ACHN (cell line): ENCODE measurements at regions not wholly inside any gene's neighbourhood (a gene's known extent, or its start where the extent isn't known, plus 50 kb on each side); places are given as distances from the start of the nearest gene placed in this dataset.
"Not testable (repeated sequence)": the region's sequence is repeated elsewhere in the genome, so short reads cannot be mapped to it uniquely, and the experiment has no call there.

Source experiments
- DNase-seq: peaks from one replicate; pipeline ENCODE4 v3.0.0-alpha.2; 2015
- in situ Hi-C: cut with HindIII; loops from 2 replicates; pipeline ENCODE4 v1.10.0; 2017; ENCODE audit warnings: low sequenced_read_pairs, low pct_ligation_motif_present, low pct_unique_long_range_greater_than_20kb

GRCh38 chr4:104344342-104344980, 150.2 kb downstream of the CXXC4 start:
- in situ Hi-C loops = no loop called here

DNA sequence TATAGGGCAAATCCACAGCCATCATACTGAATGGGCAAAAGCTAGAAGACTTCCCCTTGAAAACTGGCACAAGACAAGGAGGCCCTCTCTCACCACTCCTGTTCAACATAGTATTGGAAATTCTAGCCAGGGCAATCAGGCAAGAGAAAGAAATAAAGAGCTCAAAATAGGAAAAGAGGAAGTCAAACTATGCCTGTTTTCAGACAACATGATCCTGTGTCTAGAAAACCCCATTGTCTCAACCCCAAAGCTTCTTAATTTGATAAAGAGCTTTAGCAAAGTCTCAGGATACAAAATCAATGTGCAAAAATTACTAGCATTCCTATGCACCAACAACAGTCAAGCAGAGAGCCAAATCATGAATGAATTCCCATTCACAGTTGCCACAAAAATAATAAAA, 160.3 kb downstream of the CXXC4 start:
- in situ Hi-C loops = no loop called here
- DNase-seq = no peak

More at GRCh38 chr4:104344342-104344980, 150.2 kb downstream of the CXXC4 start:
- DNase-seq = no peak

GRCh38 chr4:104330125-104330905, 164.4 kb downstream of the CXXC4 start:
- in situ Hi-C loops = no loop called here

GRCh38 chr4:104326991-104327694, 167.6 kb downstream of the CXXC4 start:
- DNase-seq, in situ Hi-C loops: not testable (repeated sequence)

More at GRCh38 chr4:104330125-104330905, 164.4 kb downstream of the CXXC4 start:
- DNase-seq = no peak

DNA sequence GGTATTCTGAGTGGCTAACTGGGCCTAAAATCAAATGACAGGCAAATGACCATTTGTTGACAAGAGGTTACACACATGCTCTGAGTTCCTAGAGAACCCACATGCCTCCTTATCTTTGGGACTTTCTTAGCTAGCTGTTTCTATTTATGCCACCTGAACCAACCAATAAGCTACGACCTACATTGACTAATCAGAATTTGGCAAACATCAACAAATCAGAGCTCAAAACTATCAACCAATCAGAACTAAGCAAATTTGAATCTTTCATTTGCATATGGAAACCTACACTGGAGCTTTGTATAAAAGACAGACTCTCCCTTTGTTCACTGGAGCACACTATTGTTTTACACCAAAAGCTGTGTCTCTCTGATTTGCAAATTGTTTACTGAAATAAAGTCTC, 192.0 kb downstream of the CXXC4 start:
- in situ Hi-C loops = no loop called here
- DNase-seq = no peak

DNA sequence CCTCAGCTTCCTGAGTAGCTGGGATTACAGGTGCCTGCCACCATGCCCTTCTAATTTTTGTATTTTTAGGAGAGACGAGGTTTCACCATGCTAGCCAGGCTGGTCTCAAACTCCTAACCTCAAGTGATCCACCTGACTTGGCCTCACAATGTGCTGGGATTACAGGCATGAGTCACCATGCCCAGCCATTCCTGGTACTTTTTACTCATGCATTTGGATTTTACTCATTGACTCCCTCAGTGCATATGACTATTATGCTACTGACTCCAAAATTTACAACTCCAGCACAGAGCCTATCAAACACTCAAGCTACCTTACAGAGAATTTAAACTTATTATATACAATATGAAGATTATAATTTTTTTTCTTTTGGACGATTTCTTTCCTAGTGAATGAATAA, 199.9 kb downstream of the CXXC4 start:
- in situ Hi-C loops = no loop called here
- DNase-seq = no peak

DNA sequence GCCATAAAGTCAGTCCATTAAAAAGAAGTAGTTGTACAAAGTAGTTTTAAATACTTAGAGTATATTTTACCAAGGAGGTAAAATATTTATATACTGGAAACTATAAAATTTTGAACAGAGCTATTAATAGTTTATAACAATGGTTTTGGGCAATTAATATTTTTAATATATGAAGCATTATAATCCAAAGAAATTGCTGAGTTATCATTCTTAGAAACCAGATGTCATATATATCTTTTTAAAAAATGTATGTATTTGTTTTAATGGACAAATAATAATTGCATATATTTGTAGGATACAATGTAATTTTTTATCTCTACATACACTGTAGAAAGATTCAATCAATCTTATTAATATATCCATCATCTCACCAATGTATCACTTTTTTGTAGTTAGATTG, 207.8 kb downstream of the CXXC4 start:
- in situ Hi-C loops = no loop called here
- no peak for DNase-seq

DNA sequence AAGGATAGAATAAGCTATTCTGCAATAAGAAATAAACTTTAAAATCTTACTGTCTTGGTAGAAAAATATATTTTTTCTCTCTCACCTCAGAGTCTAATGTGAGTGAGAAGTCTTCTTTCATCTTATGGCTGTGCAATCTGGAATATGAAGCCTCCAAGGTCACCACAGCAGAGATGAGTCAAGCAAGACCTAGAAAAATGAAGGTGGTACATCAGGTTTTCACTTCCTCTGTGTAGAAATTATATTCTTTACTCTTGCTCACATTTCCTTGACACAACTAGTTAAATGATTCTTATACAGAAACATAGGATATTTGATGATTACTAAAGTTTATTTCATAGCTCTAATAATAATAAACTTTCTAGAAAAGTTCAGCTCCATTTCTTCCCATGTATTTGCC, 211.4 kb downstream of the CXXC4 start:
- in situ Hi-C loops = no loop called here
- no peak for DNase-seq

GRCh38 chr4:104279744-104280143, 214.9 kb downstream of the CXXC4 start:
- no peak for DNase-seq
- in situ Hi-C loops = no loop called here

GRCh38 chr4:104272966-104273365, 221.7 kb downstream of the CXXC4 start:
- in situ Hi-C loops = no loop called here
- no peak for DNase-seq

- DNase-seq, in situ Hi-C loops: not testable (repeated sequence)
Measured at GRCh38 chr4:104269603-104270002, 225.1 kb downstream of the CXXC4 start.

- DNase-seq = no peak
- in situ Hi-C loops = no loop called here
Measured at GRCh38 chr4:104263100-104263499, 231.6 kb downstream of the CXXC4 start.

GRCh38 chr4:104262678-104263077, 232.0 kb downstream of the CXXC4 start:
- in situ Hi-C loops = no loop called here

DNA sequence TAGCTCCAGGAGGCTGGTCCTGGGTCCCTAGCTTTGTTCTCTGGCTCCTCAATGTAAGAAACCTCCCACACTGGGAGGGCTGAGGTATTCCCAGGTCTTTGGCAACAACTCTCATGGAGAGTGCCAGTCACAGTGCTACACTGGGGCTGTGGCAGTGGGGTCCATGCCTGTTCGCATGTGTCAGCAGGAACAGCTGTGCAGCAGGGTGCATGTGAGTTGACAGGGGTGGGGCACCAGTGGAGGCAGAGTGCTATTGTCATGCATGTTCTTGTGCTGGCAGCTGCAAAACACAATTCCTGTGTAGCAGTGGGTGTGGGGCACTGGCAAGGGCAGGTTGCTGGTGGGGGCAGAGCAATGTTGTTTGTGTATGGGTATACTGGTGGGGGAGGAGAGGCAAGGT, 246.0 kb downstream of the CXXC4 start:
- DNase-seq = no peak
- in situ Hi-C loops = no loop called here

More at GRCh38 chr4:104262678-104263077, 232.0 kb downstream of the CXXC4 start:
- DNase-seq = no peak

DNA sequence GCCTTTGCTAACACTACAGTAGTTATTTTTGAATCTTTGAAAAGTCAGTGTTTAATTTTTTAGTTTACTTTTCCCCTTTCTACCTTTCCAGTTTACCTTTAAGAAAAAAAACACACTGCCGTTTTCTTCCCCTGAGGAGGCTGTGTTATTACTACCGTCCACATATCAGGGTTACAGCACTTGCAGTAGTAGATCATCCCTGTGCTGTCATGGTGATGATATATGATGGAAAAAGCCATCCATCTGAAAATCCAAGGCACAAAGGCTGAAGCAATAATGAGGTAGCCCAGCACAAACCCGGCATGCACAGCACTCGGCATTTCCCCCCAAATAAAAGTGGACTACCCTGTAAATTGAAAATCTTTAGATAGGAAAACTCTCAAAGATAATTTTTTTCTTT, 258.7 kb downstream of the CXXC4 start:
- DNase-seq = no peak
- in situ Hi-C loops = no loop called here

DNA sequence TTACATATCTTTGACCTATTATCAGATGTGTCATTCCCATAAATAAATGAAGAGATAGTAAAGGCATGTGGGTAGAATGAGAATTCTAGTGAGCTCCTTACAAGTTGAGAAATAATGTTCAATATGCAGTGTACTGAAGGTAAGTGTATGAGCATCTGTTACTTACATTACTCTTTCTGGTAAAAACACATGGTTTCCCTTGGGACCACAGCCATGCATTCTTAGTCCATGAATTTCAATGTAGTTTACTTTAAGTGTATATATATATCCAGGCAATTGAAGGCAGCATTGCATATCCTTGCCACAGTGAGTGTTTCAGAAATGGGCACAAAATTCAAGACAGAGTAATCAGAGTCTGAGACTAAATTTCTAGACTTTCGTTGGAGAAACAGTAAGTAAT, 277.2 kb downstream of the CXXC4 start:
- in situ Hi-C loops = no loop called here
- no peak for DNase-seq

DNA sequence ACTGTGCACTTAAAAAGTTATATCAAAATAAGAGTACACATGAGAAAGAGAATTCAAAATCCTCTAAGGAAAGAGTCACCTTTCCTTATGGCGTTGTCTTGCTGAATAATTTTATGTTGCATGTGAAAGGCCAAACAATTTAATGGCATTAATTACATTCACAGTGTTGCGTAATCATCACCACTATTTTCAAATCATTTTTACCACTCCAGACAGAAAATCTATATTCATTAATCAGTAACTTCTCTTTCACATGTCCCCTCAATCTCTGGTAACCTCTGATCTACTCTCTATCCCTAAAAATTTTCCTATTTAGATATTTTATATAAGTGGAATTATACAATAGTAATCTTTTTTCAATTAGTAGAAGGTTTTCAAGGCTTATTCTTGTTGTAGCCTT, 283.0 kb downstream of the CXXC4 start:
- in situ Hi-C loops = no loop called here
- no peak for DNase-seq

DNA sequence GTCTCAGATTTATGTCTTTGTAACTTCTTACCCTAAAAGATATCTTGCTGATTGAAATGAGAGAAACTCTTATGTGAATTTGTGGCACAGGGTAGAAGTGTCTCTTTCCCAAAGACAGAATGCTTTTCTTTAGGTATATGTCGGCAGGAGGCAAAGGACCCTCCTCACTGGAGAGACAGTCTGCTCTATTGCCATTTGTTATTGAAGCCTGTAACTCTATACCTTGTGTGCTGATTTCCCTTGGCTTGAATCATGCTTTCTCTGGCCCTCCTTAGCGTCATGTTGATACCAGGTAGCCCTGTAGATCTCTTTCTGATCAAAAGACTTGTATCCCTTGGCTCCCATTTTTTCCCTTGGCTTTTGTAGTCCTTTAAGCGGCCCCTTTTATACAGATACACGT, 284.3 kb downstream of the CXXC4 start:
- DNase-seq = no peak
- in situ Hi-C loops = no loop called here

DNA sequence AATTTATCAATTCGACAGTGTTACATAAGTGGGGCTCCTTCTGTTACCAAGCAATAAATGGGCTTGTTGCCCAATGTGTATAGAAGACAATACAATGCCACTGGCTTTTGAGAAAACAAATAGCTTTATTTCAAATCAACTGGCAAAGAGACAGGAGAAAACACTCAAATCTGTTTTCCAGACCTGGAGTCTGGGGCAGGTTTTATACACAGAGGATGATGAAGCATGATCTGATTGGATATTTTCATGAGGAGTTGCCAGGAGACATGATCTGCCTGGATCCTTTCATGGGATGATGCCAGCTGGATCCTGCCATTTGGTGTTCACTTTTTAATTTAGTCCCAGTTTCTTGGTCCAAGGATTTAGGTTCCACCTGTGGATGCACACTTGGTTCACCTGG, 287.9 kb downstream of the CXXC4 start:
- in situ Hi-C loops = no loop called here
- DNase-seq = no peak
